ENCODE measurements at regions not wholly inside any gene's neighbourhood (a gene's known extent, or its start where the extent isn't known, plus 50 kb on each side); places are given as distances from the start of the nearest gene placed in this dataset.

DNA sequence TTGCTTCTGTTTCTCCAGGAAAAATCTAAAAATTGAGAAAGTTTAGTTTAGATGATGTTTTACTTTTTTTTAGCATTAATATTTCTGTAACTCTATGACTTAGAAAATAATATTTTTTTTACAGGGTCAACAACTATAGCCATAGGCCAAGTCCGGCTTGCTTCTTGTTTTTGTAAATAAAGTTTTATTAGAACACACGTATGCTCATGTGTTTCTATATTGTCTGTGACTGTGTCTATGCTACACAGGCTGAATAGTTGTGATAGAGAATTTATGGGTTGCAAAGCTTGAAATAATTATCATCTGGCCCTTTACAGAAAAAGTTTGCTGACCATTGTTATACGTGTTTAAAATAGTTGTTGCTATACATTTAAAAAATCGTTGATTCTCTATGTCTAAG lies 399.2 kb downstream of the EPM2A start:
- TF ChIP-seq, protein P1, sequence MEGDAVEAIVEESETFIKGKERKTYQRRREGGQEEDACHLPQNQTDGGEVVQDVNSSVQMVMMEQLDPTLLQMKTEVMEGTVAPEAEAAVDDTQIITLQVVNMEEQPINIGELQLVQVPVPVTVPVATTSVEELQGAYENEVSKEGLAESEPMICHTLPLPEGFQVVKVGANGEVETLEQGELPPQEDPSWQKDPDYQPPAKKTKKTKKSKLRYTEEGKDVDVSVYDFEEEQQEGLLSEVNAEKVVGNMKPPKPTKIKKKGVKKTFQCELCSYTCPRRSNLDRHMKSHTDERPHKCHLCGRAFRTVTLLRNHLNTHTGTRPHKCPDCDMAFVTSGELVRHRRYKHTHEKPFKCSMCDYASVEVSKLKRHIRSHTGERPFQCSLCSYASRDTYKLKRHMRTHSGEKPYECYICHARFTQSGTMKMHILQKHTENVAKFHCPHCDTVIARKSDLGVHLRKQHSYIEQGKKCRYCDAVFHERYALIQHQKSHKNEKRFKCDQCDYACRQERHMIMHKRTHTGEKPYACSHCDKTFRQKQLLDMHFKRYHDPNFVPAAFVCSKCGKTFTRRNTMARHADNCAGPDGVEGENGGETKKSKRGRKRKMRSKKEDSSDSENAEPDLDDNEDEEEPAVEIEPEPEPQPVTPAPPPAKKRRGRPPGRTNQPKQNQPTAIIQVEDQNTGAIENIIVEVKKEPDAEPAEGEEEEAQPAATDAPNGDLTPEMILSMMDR (IDR thresholded peaks at IDR 0.05) = no peak
- H3K9me3 ChIP-seq = no peaks in the 10 kb centered on the region
- no peaks in the 10 kb centered on the region for H3K4me1 ChIP-seq
- intact Hi-C loops (cut with DNase I) = no loop called here
- no peaks in the 10 kb centered on the region for H3K36me3 ChIP-seq
- H3K9ac ChIP-seq (ENCODE audit: low read depth in 2 of 2, low read length in 2 of 2) = no peak overlapping the region
- no peak overlapping the region for H3K4me3 ChIP-seq
- H3K27me3 ChIP-seq = no peaks in the 10 kb centered on the region
- DNase-seq = no peak
- no peak overlapping the region for H3K27ac ChIP-seq

DNA sequence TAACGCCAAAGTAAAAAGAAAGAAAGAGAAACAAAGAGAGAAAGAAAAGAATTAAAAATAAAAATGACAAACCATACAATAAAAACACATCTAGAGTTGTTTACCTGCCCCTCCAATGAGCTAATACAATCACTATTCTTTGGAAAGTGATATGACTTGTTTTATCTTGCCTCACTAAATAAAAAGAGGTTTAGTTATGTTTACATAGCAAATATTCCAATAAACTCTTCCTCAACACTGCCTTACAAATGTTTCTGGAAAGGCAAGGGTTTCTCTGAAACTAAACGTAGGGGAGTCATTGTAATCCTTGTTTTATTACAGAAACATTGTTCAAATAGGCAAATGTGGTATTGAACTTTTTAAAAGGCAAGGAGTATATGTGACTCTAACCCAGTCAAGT lies 396.2 kb downstream of the EPM2A start:
- TF ChIP-seq, protein P1 (IDR thresholded peaks at IDR 0.05) = no peak
- no peak for DNase-seq
- H3K36me3 ChIP-seq = no peaks in the 10 kb centered on the region
- no peak overlapping the region for H3K9ac ChIP-seq (ENCODE audit: low read depth in 2 of 2, low read length in 2 of 2)
- no peaks in the 10 kb centered on the region for H3K4me1 ChIP-seq
- H3K4me3 ChIP-seq = no peak overlapping the region
- intact Hi-C loops (cut with DNase I) = no loop called here
- no peak overlapping the region for H3K27ac ChIP-seq
- H3K9me3 ChIP-seq = no peaks in the 10 kb centered on the region
- no peaks in the 10 kb centered on the region for H3K27me3 ChIP-seq

DNA sequence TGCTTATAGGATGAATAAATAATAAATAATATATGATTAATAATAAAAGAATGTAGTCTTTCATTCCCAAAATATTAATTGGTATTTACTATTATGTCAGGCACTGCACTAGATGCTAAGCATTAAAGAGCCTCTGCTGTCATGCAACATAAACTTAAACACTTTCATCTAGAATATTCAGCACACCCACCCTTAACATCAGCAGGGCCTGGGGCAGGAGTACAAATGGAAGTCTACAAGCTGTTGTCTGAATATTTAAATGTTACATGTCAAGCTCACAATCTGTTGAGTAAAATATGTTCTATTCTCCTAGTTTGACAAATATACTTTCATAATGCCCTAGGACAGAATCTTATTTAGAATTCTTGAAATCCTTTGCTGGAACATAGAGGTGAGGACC lies 395.1 kb downstream of the EPM2A start:
- no peak overlapping the region for H3K9ac ChIP-seq (ENCODE audit: low read depth in 2 of 2, low read length in 2 of 2)
- DNase-seq = no peak
- H3K36me3 ChIP-seq = no peaks in the 10 kb centered on the region
- H3K9me3 ChIP-seq = no peaks in the 10 kb centered on the region
- intact Hi-C loops (cut with DNase I) = no loop called here
- H3K27ac ChIP-seq = no peak overlapping the region
- TF ChIP-seq, protein P1 (IDR thresholded peaks at IDR 0.05) = no peak
- H3K4me3 ChIP-seq = no peak overlapping the region
- H3K27me3 ChIP-seq = no peaks in the 10 kb centered on the region
- no peaks in the 10 kb centered on the region for H3K4me1 ChIP-seq

DNA sequence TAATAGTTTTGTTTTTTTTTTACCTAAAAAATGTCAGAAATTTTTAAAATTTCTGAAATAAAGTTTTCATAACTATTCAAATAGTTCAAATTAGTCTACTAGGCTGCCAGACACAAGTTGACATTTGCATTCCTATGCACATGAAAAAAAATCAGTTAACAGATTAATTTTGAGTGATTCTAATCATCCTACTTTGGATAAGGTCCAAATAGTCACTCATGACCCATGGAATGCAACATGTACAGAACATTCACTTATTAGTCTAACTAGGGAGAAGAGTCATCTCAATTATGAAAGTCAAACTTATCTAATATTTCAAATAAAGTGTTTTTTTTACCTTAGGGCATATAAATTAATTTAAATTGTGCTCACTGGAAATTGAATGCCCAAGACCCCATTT lies 390.2 kb downstream of the EPM2A start:
- Histone ChIP-seq H3K27ac (no peak overlapping the region), H3K9me3 (no peaks in the 10 kb centered on the region), H3K4me1 (no peaks in the 10 kb centered on the region), H3K27me3 (no peaks in the 10 kb centered on the region), H3K4me3 (no peak overlapping the region), H3K36me3 (no peaks in the 10 kb centered on the region), H3K9ac (ENCODE audit: low read depth in 2 of 2, low read length in 2 of 2) (no peak overlapping the region)
- intact Hi-C loops (cut with DNase I) = no loop called here
- TF ChIP-seq, protein P1 (IDR thresholded peaks at IDR 0.05) = no peak
- no peak for DNase-seq

DNA sequence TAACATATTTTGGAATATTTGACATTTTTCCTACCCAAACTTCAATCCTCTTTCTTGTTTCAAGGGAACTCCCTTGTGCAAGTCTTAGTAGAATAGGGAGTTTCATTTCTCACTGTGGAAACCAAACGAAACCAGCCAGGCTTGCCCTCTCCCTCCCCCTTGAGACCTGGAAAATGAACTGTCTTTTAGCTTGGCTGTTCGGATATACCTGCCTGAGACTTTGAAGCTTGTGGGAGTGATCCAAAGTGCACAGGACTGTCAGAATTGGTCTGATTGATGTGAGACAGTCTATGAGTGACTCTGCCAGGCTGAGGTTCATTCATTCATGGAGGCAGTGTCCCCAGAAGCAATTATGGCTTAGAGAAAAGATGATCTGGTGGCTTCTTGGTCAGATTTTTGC lies 388.1 kb downstream of the EPM2A start:
- no peaks in the 10 kb centered on the region for H3K27me3 ChIP-seq
- no peak for DNase-seq
- intact Hi-C loops (cut with DNase I) = no loop called here
- H3K9me3 ChIP-seq = no peaks in the 10 kb centered on the region
- H3K36me3 ChIP-seq = no peaks in the 10 kb centered on the region
- H3K4me3 ChIP-seq = no peak overlapping the region
- H3K9ac ChIP-seq (ENCODE audit: low read depth in 2 of 2, low read length in 2 of 2) = no peak overlapping the region
- TF ChIP-seq, protein P1 (IDR thresholded peaks at IDR 0.05) = no peak
- no peaks in the 10 kb centered on the region for H3K4me1 ChIP-seq
- H3K27ac ChIP-seq = no peak overlapping the region
